SK-N-SH treated with all-trans-retinoic acid at 6 μM for 48 hours (cell line): ENCODE measurements at regions not wholly inside any gene's neighbourhood (a gene's known extent, or its start where the extent isn't known, plus 50 kb on each side); places are given as distances from the start of the nearest gene placed in this dataset.

Experiments
- ARNTL ChIP-seq: fragments of 450-650 bp; formaldehyde crosslinking; IDR thresholded peaks from 2 replicates; pipeline ENCODE4 v1.5.0; 2020; ENCODE audit warnings: low read depth, mild to moderate bottlenecking, moderate library complexity, borderline replicate concordance
- CSDC2 ChIP-seq: fragments of 250-450 bp; sonication (Bioruptor Pico); IDR thresholded peaks from 2 replicates; pipeline ENCODE4 v1.5.0; 2020; ENCODE audit warnings: mild to moderate bottlenecking, moderate library complexity
- ESRRG ChIP-seq: fragments of 250-450 bp; sonication (Bioruptor Pico); IDR thresholded peaks from 2 replicates; pipeline ENCODE4 v1.6.1; 2021; ENCODE audit warnings: mild to moderate bottlenecking
- GLIS3 ChIP-seq: fragments of 250-450 bp; sonication (Bioruptor Pico); IDR thresholded peaks from 2 replicates; pipeline ENCODE4 v1.5.0; 2020; ENCODE audit warnings: mild to moderate bottlenecking, moderate library complexity
- ISL1 ChIP-seq: fragments of 250-450 bp; sonication (Bioruptor Pico); IDR thresholded peaks from 2 replicates; pipeline ENCODE4 v2.1.2; 2022; ENCODE audit warnings: mild to moderate bottlenecking, moderate library complexity
- OSR1 ChIP-seq: fragments of 250-450 bp; sonication (Bioruptor Pico); IDR thresholded peaks from 2 replicates; pipeline ENCODE4 v1.8.0; 2022; ENCODE audit warnings: moderate library complexity, mild to moderate bottlenecking, inconsistent platforms
- PATZ1 ChIP-seq: fragments of 250-450 bp; sonication (Bioruptor Pico); IDR thresholded peaks from 2 replicates; pipeline ENCODE4 v1.8.0; 2020; ENCODE audit warnings: mild to moderate bottlenecking, moderate library complexity, borderline replicate concordance
- POU6F1 ChIP-seq: fragments of 250-450 bp; sonication (Bioruptor Pico); IDR thresholded peaks from 2 replicates; pipeline ENCODE4 v1.8.0; 2021; ENCODE audit warnings: low read depth, mild to moderate bottlenecking, moderate library complexity, borderline replicate concordance
- RARB ChIP-seq: fragments of 250-450 bp; sonication (Bioruptor Pico); IDR thresholded peaks from 2 replicates; pipeline ENCODE4 v1.8.0; 2021; ENCODE audit warnings: mild to moderate bottlenecking, moderate library complexity
- TCF4 ChIP-seq: fragments of 250-450 bp; sonication (Bioruptor Pico); IDR thresholded peaks from 2 replicates; pipeline ENCODE4 v1.8.0; 2021; ENCODE audit warnings: mild to moderate bottlenecking, moderate library complexity, borderline replicate concordance
- ZNF565 ChIP-seq: fragments of 450-650 bp; formaldehyde crosslinking; conservative IDR thresholded peaks from 2 replicates; pipeline ENCODE4 v1.5.0; 2020; ENCODE audit warnings: low read depth, mild to moderate bottlenecking, moderate library complexity
- ZNF70 ChIP-seq: fragments of 450-650 bp; formaldehyde crosslinking; IDR thresholded peaks from 2 replicates; pipeline ENCODE4 v1.5.0; 2020; ENCODE audit warnings: mild to moderate bottlenecking, moderate library complexity
- TF ChIP-seq, protein P1 (sequence below): fragments of 250-450 bp; sonication (Bioruptor Pico); IDR thresholded peaks from 2 replicates; pipeline ENCODE4 v1.5.1; 2020; ENCODE audit warnings: low read depth, mild to moderate bottlenecking, moderate library complexity

GRCh38 chr10:2921956-2922680 lies 145.2 kb upstream of the PFKP start:
- TF ChIP-seq TCF4 (CRISPR knock-in tag) (no peak), PATZ1 (no peak), CSDC2 (CRISPR knock-in tag) (no peak), ZNF565 (CRISPR knock-in tag) (no peak), OSR1 (CRISPR knock-in tag) (no peak), RARB (CRISPR knock-in tag) (no peak), GLIS3 (CRISPR knock-in tag) (no peak), ISL1 (CRISPR knock-in tag) (no peak), POU6F1 (no peak), ARNTL (CRISPR knock-in tag) (no peak), ESRRG (CRISPR knock-in tag) (no peak), ZNF70 (no peak)
- TF ChIP-seq, protein P1, sequence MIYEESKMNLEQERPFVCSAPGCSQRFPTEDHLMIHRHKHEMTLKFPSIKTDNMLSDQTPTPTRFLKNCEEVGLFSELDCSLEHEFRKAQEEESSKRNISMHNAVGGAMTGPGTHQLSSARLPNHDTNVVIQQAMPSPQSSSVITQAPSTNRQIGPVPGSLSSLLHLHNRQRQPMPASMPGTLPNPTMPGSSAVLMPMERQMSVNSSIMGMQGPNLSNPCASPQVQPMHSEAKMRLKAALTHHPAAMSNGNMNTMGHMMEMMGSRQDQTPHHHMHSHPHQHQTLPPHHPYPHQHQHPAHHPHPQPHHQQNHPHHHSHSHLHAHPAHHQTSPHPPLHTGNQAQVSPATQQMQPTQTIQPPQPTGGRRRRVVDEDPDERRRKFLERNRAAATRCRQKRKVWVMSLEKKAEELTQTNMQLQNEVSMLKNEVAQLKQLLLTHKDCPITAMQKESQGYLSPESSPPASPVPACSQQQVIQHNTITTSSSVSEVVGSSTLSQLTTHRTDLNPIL, result no peak
